HG02852 (cell line): ENCODE measurements at regions not wholly inside any gene's neighbourhood (a gene's known extent, or its start where the extent isn't known, plus 50 kb on each side); places are given as distances from the start of the nearest gene placed in this dataset.
"Not testable (repeated sequence)": the region's sequence is repeated elsewhere in the genome, so short reads cannot be mapped to it uniquely, and the experiment has no call there.

Experiments used
- ATAC-seq: cut with Tn5 transposase; IDR thresholded peaks from one replicate; pipeline ENCODE4 v1.9.1; 2021; ENCODE audit warnings: mild to moderate bottlenecking, moderate library complexity; ENCODE audit not compliant: unreplicated experiment

- ATAC-seq, result no peak
Observed at GRCh38 chr12:13924286-13924685, 57.1 kb downstream of the GRIN2B start.

GRCh38 chr12:13918897-13919296 is 62.5 kb downstream of the GRIN2B start:
- peak; percentile 66 for ATAC-seq

- no peak for ATAC-seq
Observed at GRCh38 chr12:13915096-13915495, 66.3 kb downstream of the GRIN2B start.

GRCh38 chr12:13913371-13913770 is 68.0 kb downstream of the GRIN2B start:
- ATAC-seq, result no peak

- no peak for ATAC-seq
Observed at GRCh38 chr12:13911756-13912554, 69.4 kb downstream of the GRIN2B start.

- ATAC-seq, result no peak
Observed at GRCh38 chr12:13905794-13906193, 75.6 kb downstream of the GRIN2B start.

- ATAC-seq, result no peak
Observed at GRCh38 chr12:13900718-13901117, 80.7 kb downstream of the GRIN2B start.

- not testable (repeated sequence) for ATAC-seq
Observed at GRCh38 chr12:13898387-13898786, 83.0 kb downstream of the GRIN2B start.

- no peak for ATAC-seq
Observed at GRCh38 chr12:13897811-13898210, 83.6 kb downstream of the GRIN2B start.

GRCh38 chr12:13896063-13896626 is 85.3 kb downstream of the GRIN2B start:
- no peak for ATAC-seq

GRCh38 chr12:13891902-13892301 is 89.5 kb downstream of the GRIN2B start:
- ATAC-seq, result no peak

GRCh38 chr12:13890943-13891342 is 90.5 kb downstream of the GRIN2B start:
- no peak for ATAC-seq

- no peak for ATAC-seq
Observed at GRCh38 chr12:13887779-13888388, 93.5 kb downstream of the GRIN2B start.

- no peak for ATAC-seq
Observed at GRCh38 chr12:13882176-13882575, 99.2 kb downstream of the GRIN2B start.

- ATAC-seq, result no peak
Observed at GRCh38 chr12:13880613-13881012, 100.8 kb downstream of the GRIN2B start.

GRCh38 chr12:13875744-13876143 is 105.7 kb downstream of the GRIN2B start:
- ATAC-seq, result no peak

- no peak for ATAC-seq
Observed at GRCh38 chr12:13870255-13870654, 111.1 kb downstream of the GRIN2B start.

- ATAC-seq, result peak; percentile 94
Observed at GRCh38 chr12:13864081-13864673, 117.2 kb downstream of the GRIN2B start.

GRCh38 chr12:13857750-13858149 is 123.7 kb downstream of the GRIN2B start:
- no peak for ATAC-seq

- ATAC-seq, result no peak
Observed at GRCh38 chr12:13853471-13853870, 127.9 kb downstream of the GRIN2B start.

GRCh38 chr12:13851828-13852227 is 129.6 kb downstream of the GRIN2B start:
- no peak for ATAC-seq

- no peak for ATAC-seq
Observed at GRCh38 chr12:13849456-13849855, 131.9 kb downstream of the GRIN2B start.
